CD4-positive, alpha-beta memory T cell (primary cell): ENCODE measurements at regions not wholly inside any gene's neighbourhood (a gene's known extent, or its start where the extent isn't known, plus 50 kb on each side); places are given as distances from the start of the nearest gene placed in this dataset.

ENCODE experiments used
- CTCF ChIA-PET: fragments of 350-600 bp; sonication (Branson Sonifier 250); formaldehyde crosslinking; loops from one replicate; lab custom pipeline; 2021; ENCODE audit warnings: inconsistent platforms; ENCODE audit not compliant: partially characterized antibody; lab: Charles Lee
- POLR2A ChIA-PET: fragments of 350-600 bp; sonication (Branson Sonifier 250); formaldehyde crosslinking; loops from one replicate; lab custom pipeline; 2021; ENCODE audit not compliant: partially characterized antibody; lab: Charles Lee
- DNase-seq, 5 donors: peaks; one replicate each; pipeline versions ENCODE4 v3.0.0 to v3.0.0-alpha.2; 2020 to 2022; ENCODE audit warnings: mixed read lengths in 1 of 5
- H3K27ac ChIP-seq: one replicate; pipeline ENCODE4 v1.7.0; 2013; ENCODE audit warnings: low read depth, low read length
- H3K27me3 ChIP-seq: 2 replicates; pipeline ENCODE4 v1.7.0; 2013; ENCODE audit warnings: mild to moderate bottlenecking, low read length, moderate library complexity; ENCODE audit not compliant: insufficient read depth
- H3K36me3 ChIP-seq: 2 replicates; pipeline ENCODE4 v1.7.0; 2013; ENCODE audit warnings: mild to moderate bottlenecking, low read length, moderate library complexity; ENCODE audit not compliant: insufficient read depth
- H3K4me1 ChIP-seq: 2 replicates; pipeline ENCODE4 v1.7.0; 2013; ENCODE audit warnings: mild to moderate bottlenecking, low read length, moderate library complexity; ENCODE audit not compliant: insufficient read depth
- H3K4me3 ChIP-seq, 2 donors: one replicate each; pipeline ENCODE4 v1.7.0; 2013; ENCODE audit warnings: low read length in 2 of 2, mild to moderate bottlenecking in 1 of 2
- H3K9me3 ChIP-seq, 2 donors: one replicate each; pipeline ENCODE4 v1.7.0; 2013; ENCODE audit warnings: low read length in 2 of 2, control low read depth in 1 of 2; ENCODE audit not compliant: control insufficient read depth in 1 of 2
- H3K27ac Mint-ChIP-seq, 7 donors: one replicate each; pipeline ENCODE4 v1.8.0; 2020 to 2021; ENCODE audit warnings: mixed read lengths in 7 of 7, mild to moderate bottlenecking in 6 of 7, inconsistent platforms in 3 of 7, moderate library complexity in 3 of 7
- H3K27me3 Mint-ChIP-seq, 2 donors: one replicate each; pipeline ENCODE4 v1.8.0; 2020 to 2021; ENCODE audit warnings: mixed read lengths in 2 of 2
- H3K36me3 Mint-ChIP-seq, 2 donors: one replicate each; pipeline ENCODE4 v1.8.0; 2020 to 2021; ENCODE audit warnings: mixed read lengths in 2 of 2, inconsistent platforms in 1 of 2, mild to moderate bottlenecking in 1 of 2
- H3K4me1 Mint-ChIP-seq, 4 donors: one replicate each; pipeline ENCODE4 v1.8.0; 2020 to 2021; ENCODE audit warnings: mixed read lengths in 4 of 4, mild to moderate bottlenecking in 1 of 4
- H3K4me3 Mint-ChIP-seq, 8 donors: one replicate each; pipeline ENCODE4 v1.8.0; 2020 to 2021; ENCODE audit warnings: mixed read lengths in 8 of 8, mild to moderate bottlenecking in 7 of 8, moderate library complexity in 6 of 8, inconsistent platforms in 3 of 8
- H3K9me3 Mint-ChIP-seq, 8 donors: one replicate each; pipeline ENCODE4 v1.8.0; 2020 to 2021; ENCODE audit warnings: mixed read lengths in 8 of 8, mild to moderate bottlenecking in 5 of 8, inconsistent platforms in 3 of 8, moderate library complexity in 1 of 8
- intact Hi-C: fragments of 100-400 bp; cut with micrococcal nuclease; formaldehyde crosslinking; loops from one replicate; pipeline ENCODE4 v1.15.1; 2023

DNA sequence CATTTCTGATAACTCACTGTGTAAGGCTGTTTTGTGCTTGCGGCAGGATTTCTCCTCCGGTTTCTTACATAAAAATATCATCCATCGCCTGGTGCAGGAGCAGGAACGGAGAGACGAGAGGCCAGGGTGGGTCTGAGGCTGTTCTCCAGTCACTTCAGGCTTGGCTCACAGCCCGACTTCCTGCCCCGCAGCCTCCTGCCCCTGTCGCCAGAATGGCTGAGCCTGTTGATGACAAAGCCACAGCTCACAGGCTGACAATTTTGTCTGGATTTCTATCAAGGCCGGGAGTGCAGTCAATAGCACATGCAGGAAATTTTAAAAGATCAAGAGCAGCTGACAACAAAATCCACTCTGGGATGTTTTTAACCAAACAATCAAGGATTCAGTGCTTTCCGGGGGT lies 229.7 kb upstream of the ZNF32 start:
- H3K36me3 Mint-ChIP-seq, result no peaks in the 10 kb centered on the region
- H3K4me3 ChIP-seq, result no peak overlapping the region
- no peaks in the 10 kb centered on the region for H3K4me1 Mint-ChIP-seq
- no peaks in the 10 kb centered on the region for H3K9me3 Mint-ChIP-seq
- ChIA-PET POLR2A (no interaction called here), CTCF (no interaction called here)
- no peaks in the 10 kb centered on the region for H3K27me3 ChIP-seq
- no peak overlapping the region for H3K27ac Mint-ChIP-seq
- intact Hi-C loops, result no loop called here
- H3K27ac ChIP-seq, result no peak overlapping the region
- H3K4me1 ChIP-seq, result no peaks in the 10 kb centered on the region
- no peaks in the 10 kb centered on the region for H3K36me3 ChIP-seq
- H3K4me3 Mint-ChIP-seq, result no peak overlapping the region
- peaks cover 0 to 2% of the 10 kb centered on the region in 2 donors for H3K27me3 Mint-ChIP-seq
- DNase-seq, result no peak
- no peaks in the 10 kb centered on the region for H3K9me3 ChIP-seq

- Histone ChIP-seq H3K4me1 (no peaks in the 10 kb centered on the region), H3K4me3 (no peak overlapping the region), H3K27ac (no peak overlapping the region), H3K9me3 (no peaks in the 10 kb centered on the region), H3K27me3 (no peaks in the 10 kb centered on the region), H3K36me3 (no peaks in the 10 kb centered on the region)
- Mint-ChIP-seq H3K27ac (no peak overlapping the region), H3K27me3 (peaks cover 0 to 2% of the 10 kb centered on the region in 2 donors), H3K4me1 (no peaks in the 10 kb centered on the region), H3K4me3 (no peak overlapping the region), H3K9me3 (no peaks in the 10 kb centered on the region), H3K36me3 (no peaks in the 10 kb centered on the region)
- POLR2A ChIA-PET, result no interaction called here
- no peak for DNase-seq
- intact Hi-C loops, result no loop called here
- CTCF ChIA-PET, result no interaction called here
Observed at GRCh38 chr10:43876976-43877375, 228.3 kb upstream of the ZNF32 start.

- Mint-ChIP-seq H3K4me1 (no peaks in the 10 kb centered on the region), H3K27ac (no peak overlapping the region), H3K36me3 (no peaks in the 10 kb centered on the region), H3K4me3 (no peak overlapping the region), H3K27me3 (peaks cover 0 to 2% of the 10 kb centered on the region in 2 donors), H3K9me3 (no peaks in the 10 kb centered on the region)
- Histone ChIP-seq H3K36me3 (no peaks in the 10 kb centered on the region), H3K9me3 (no peaks in the 10 kb centered on the region), H3K4me3 (no peak overlapping the region), H3K27me3 (no peaks in the 10 kb centered on the region), H3K4me1 (no peaks in the 10 kb centered on the region), H3K27ac (no peak overlapping the region)
- intact Hi-C loops, result no loop called here
- ChIA-PET POLR2A (interaction anchor here (0.6 kb wide), 1 partner anchor 44 kb away, joined by 3 read pairs; no protein-coding TSS in a partner anchor), CTCF (no interaction called here)
- DNase-seq, result no peak
Observed at GRCh38 chr10:43874984-43875383, 226.3 kb upstream of the ZNF32 start.

- intact Hi-C loops, result no loop called here
- no peaks in the 10 kb centered on the region for H3K9me3 ChIP-seq
- no peaks in the 10 kb centered on the region for H3K4me1 ChIP-seq
- no peaks in the 10 kb centered on the region for H3K4me1 Mint-ChIP-seq
- DNase-seq, result no peak
- peaks cover 0 to 2% of the 10 kb centered on the region in 2 donors for H3K27me3 Mint-ChIP-seq
- CTCF ChIA-PET, result no interaction called here
- H3K4me3 Mint-ChIP-seq, result no peak overlapping the region
- peaks cover 0 to 2% (median 0%) of the 10 kb centered on the region in 8 donors for H3K9me3 Mint-ChIP-seq
- no peaks in the 10 kb centered on the region for H3K27me3 ChIP-seq
- no peaks in the 10 kb centered on the region for H3K36me3 ChIP-seq
- no peak overlapping the region for H3K4me3 ChIP-seq
- POLR2A ChIA-PET, result no interaction called here
- H3K27ac ChIP-seq, result no peak overlapping the region
- no peak overlapping the region for H3K27ac Mint-ChIP-seq
- H3K36me3 Mint-ChIP-seq, result no peaks in the 10 kb centered on the region
Observed at GRCh38 chr10:43873717-43874116, 225.0 kb upstream of the ZNF32 start.

DNA sequence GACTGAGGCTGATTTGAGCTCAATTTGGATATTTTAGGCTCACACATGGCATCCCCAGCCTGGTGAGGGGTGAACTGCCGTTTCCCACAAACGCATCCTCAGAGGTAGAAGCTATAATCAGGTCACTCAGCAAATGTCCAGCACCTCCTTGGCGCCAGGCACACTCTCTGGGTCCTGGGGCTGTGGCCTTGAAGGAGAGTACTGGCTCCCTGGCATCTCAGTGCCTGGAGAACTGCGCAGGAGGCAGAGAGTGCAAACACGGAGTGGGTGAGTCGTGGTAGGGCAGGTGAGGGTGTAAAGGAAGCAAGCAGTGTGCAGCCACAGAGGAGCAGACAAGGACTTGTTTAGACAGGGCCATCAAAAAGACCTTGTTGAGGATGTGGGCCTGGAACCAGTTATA lies 224.0 kb upstream of the ZNF32 start:
- Histone ChIP-seq H3K27me3 (no peaks in the 10 kb centered on the region), H3K4me3 (no peak overlapping the region), H3K27ac (no peak overlapping the region), H3K4me1 (no peaks in the 10 kb centered on the region), H3K36me3 (no peaks in the 10 kb centered on the region), H3K9me3 (no peaks in the 10 kb centered on the region)
- Mint-ChIP-seq H3K27ac (no peak overlapping the region), H3K9me3 (peaks cover 0 to 2% (median 0%) of the 10 kb centered on the region in 8 donors), H3K27me3 (no peaks in the 10 kb centered on the region), H3K4me3 (no peak overlapping the region), H3K4me1 (no peaks in the 10 kb centered on the region), H3K36me3 (no peaks in the 10 kb centered on the region)
- POLR2A ChIA-PET, result no interaction called here
- intact Hi-C loops, result no loop called here
- DNase-seq, result no peak
- CTCF ChIA-PET, result no interaction called here

- no peak for DNase-seq
- Mint-ChIP-seq H3K4me3 (no peak overlapping the region), H3K27me3 (no peaks in the 10 kb centered on the region), H3K4me1 (no peaks in the 10 kb centered on the region), H3K9me3 (peaks cover 0 to 2% (median 0%) of the 10 kb centered on the region in 8 donors), H3K27ac (no peak overlapping the region), H3K36me3 (no peaks in the 10 kb centered on the region)
- Histone ChIP-seq H3K27me3 (no peaks in the 10 kb centered on the region), H3K36me3 (no peaks in the 10 kb centered on the region), H3K4me1 (no peaks in the 10 kb centered on the region), H3K27ac (no peak overlapping the region), H3K4me3 (no peak overlapping the region), H3K9me3 (no peaks in the 10 kb centered on the region)
- intact Hi-C loops, result no loop called here
- ChIA-PET CTCF (interaction anchor here (0.6 to 0.7 kb wide), 2 partner anchors 182 to 1081 kb away, joined by 3 read pairs; no protein-coding TSS in a partner anchor), POLR2A (no interaction called here)
Observed at GRCh38 chr10:43871545-43871944, 222.9 kb upstream of the ZNF32 start.

GRCh38 chr10:43870968-43871439 lies 222.3 kb upstream of the ZNF32 start:
- Mint-ChIP-seq H3K27ac (no peak overlapping the region), H3K36me3 (no peaks in the 10 kb centered on the region), H3K4me3 (no peak overlapping the region), H3K27me3 (no peaks in the 10 kb centered on the region), H3K4me1 (no peaks in the 10 kb centered on the region), H3K9me3 (peaks cover 0 to 2% (median 0%) of the 10 kb centered on the region in 8 donors)
- no peak overlapping the region for H3K27ac ChIP-seq
- no peak overlapping the region for H3K4me3 ChIP-seq
- intact Hi-C loops, result no loop called here
- DNase-seq, result no peak
- ChIA-PET CTCF (interaction anchor here (0.6 to 0.7 kb wide), 2 partner anchors 181 to 1081 kb away, joined by 3 read pairs; no protein-coding TSS in a partner anchor), POLR2A (no interaction called here)
- H3K27me3 ChIP-seq, result no peaks in the 10 kb centered on the region
- no peaks in the 10 kb centered on the region for H3K9me3 ChIP-seq
- H3K36me3 ChIP-seq, result no peaks in the 10 kb centered on the region
- H3K4me1 ChIP-seq, result no peaks in the 10 kb centered on the region
